Mesendoderm (in vitro differentiated cells): ENCODE measurements at regions not wholly inside any gene's neighbourhood (a gene's known extent, or its start where the extent isn't known, plus 50 kb on each side); places are given as distances from the start of the nearest gene placed in this dataset.
"Not testable (repeated sequence)": the region's sequence is repeated elsewhere in the genome, so short reads cannot be mapped to it uniquely, and the experiment has no call there.

ENCODE experiments used
- DNase-seq: peaks from one replicate; pipeline ENCODE4 v3.0.0; 2013
- H2AK5ac ChIP-seq: 2 replicates; pipeline ENCODE4 v1.6.1; 2013; ENCODE audit warnings: low read length, inconsistent platforms
- H2BK120ac ChIP-seq: 2 replicates; pipeline ENCODE4 v1.6.1; 2013; ENCODE audit warnings: low read depth, mild to moderate bottlenecking, low read length, moderate library complexity, mixed read lengths
- H2BK15ac ChIP-seq: replicated peaks from 2 replicates; pipeline ENCODE4 v1.6.1; 2013; ENCODE audit warnings: low read depth, mild to moderate bottlenecking, moderate library complexity
- H2BK5ac ChIP-seq: 2 replicates; pipeline ENCODE4 v1.6.1; 2013; ENCODE audit warnings: low read length, inconsistent platforms
- H3K18ac ChIP-seq: 2 replicates; pipeline ENCODE4 v1.6.1; 2013; ENCODE audit warnings: mild to moderate bottlenecking, low read length, mixed read lengths
- H3K23ac ChIP-seq: one replicate; pipeline ENCODE4 v1.6.1; 2013; ENCODE audit warnings: low read length
- H3K27ac ChIP-seq: 2 replicates; pipeline ENCODE4 v1.5.1; 2013; ENCODE audit warnings: low read depth, mild to moderate bottlenecking, inconsistent platforms, low read length, moderate library complexity
- H3K27me3 ChIP-seq: 2 replicates; pipeline ENCODE4 v1.6.1; 2013; ENCODE audit warnings: low read length, control low read depth, mild to moderate bottlenecking, inconsistent platforms; ENCODE audit not compliant: insufficient read depth, poor library complexity
- H3K36me3 ChIP-seq: 2 replicates; pipeline ENCODE4 v1.6.1; 2013; ENCODE audit warnings: low read length, inconsistent platforms; ENCODE audit not compliant: control insufficient read depth, insufficient read depth
- H3K4ac ChIP-seq: one replicate; pipeline ENCODE4 v1.6.1; 2013; ENCODE audit warnings: low read depth, mild to moderate bottlenecking, low read length, moderate library complexity
- H3K4me1 ChIP-seq: 2 replicates; pipeline ENCODE4 v1.6.1; 2013; ENCODE audit warnings: low read depth, low read length, inconsistent platforms; ENCODE audit not compliant: control insufficient read depth
- H3K4me2 ChIP-seq: 2 replicates; pipeline ENCODE4 v1.6.1; 2013; ENCODE audit warnings: low read length
- H3K4me3 ChIP-seq: 2 replicates; pipeline ENCODE4 v1.5.1; 2013; ENCODE audit warnings: mild to moderate bottlenecking, low read length
- H3K56ac ChIP-seq: one replicate; pipeline ENCODE4 v1.6.1; 2013; ENCODE audit warnings: low read length
- H3K79me1 ChIP-seq: 2 replicates; pipeline ENCODE4 v1.6.1; 2013; ENCODE audit warnings: low read length, inconsistent platforms
- H3K79me2 ChIP-seq: 2 replicates; pipeline ENCODE4 v1.6.1; 2013; ENCODE audit warnings: mild to moderate bottlenecking, low read length; ENCODE audit not compliant: control insufficient read depth, insufficient read depth
- H3K9ac ChIP-seq: 2 replicates; pipeline ENCODE4 v1.6.1; 2013; ENCODE audit warnings: low read length, inconsistent platforms
- H4K5ac ChIP-seq: one replicate; pipeline ENCODE4 v1.6.1; 2013; ENCODE audit warnings: low read length
- H4K8ac ChIP-seq: one replicate; pipeline ENCODE4 v1.6.1; 2013; ENCODE audit warnings: low read depth, mild to moderate bottlenecking, control low read depth, low read length, moderate library complexity
- WGBS: extraction: QIAGEN DNeasy Blood & Tissue Kit; methylation state at CpG from one replicate; pipeline ENCODE4 v1.1.7; 2013; ENCODE audit warnings: low lambda C conversion rate, missing lambda C conversion rate; ENCODE audit not compliant: insufficient coverage; ENCODE audit errors: extremely low coverage; 5-methylcytosine and 5-hydroxymethylcytosine counted together

DNA sequence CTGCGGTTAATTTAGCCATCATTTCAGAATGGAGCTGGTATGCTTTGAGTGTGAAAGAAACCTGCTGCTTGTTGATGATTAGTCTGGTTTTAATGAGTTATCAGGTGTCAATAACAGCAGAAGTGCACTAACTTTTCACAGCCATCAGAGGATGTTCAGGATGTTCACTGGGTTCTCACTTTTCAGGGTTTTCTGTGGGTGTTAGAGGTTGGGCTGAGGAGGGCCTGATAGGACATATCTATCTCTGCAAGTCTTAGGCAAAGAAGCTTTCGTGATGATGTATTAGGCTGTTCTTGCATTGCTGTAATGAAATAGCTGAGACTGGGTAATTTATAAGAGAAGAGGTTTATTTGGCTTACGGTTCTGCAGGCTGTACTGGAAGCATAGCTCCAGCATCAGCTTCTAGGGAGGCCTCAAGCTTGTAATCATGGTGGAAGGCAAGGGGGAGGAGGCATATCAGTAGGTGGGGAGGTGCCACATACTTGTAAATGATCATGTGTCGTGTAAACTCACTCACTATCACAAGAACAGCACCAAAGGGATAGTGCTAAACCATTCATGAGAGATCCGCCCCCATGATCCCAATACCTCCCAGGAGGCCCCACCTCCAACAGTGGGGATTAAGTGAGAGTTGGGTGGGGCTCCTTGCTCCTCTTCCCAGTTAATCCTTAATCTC, 376.2 kb downstream of the NPIPA7 start:
- H2BK5ac ChIP-seq, H2BK120ac ChIP-seq, H3K36me3 ChIP-seq, H3K4me3 ChIP-seq, H3K27ac ChIP-seq, H3K23ac ChIP-seq, H4K8ac ChIP-seq, H3K4me2 ChIP-seq, H3K56ac ChIP-seq, DNase-seq, H2BK15ac ChIP-seq, H4K5ac ChIP-seq, H3K4me1 ChIP-seq, H3K18ac ChIP-seq, H3K27me3 ChIP-seq, H2AK5ac ChIP-seq, H3K4ac ChIP-seq, H3K9ac ChIP-seq, H3K79me2 ChIP-seq, H3K79me1 ChIP-seq: not testable (repeated sequence)
- WGBS = no CpG with 5 or more reads among the region's 5 CpGs

DNA sequence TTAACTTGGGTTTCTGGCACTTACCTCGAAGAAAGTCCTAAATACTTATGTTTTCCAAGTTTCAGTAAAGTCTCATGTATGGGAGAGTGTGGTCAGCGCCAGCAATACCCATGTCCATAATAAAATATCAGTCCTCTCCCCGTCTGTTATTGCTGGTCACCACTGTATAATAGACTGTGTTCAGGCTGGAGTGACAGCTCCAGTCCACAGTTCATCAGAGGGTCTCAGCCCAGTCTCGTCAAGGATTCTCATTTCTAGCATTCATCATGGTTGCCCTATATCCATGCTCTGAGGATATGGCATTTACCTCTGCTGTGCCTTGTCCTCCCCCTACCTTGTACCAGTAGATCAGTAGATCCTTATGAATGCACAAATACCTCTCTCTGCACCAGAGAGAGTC, 384.5 kb downstream of the NPIPA7 start:
- Histone ChIP-seq H3K4ac (no peak overlapping the region), H3K79me1 (no peaks in the 10 kb centered on the region), H4K5ac (no peak overlapping the region), H2BK5ac (no peak overlapping the region), H2AK5ac (no peak overlapping the region), H3K4me3 (no peak overlapping the region), H3K4me1 (no peaks in the 10 kb centered on the region), H3K36me3 (no peaks in the 10 kb centered on the region), H4K8ac (no peak overlapping the region), H3K56ac (no peak overlapping the region), H3K27me3 (peaks cover 2% of the 10 kb centered on the region), H2BK15ac (no peak overlapping the region), H3K79me2 (no peaks in the 10 kb centered on the region), H3K27ac (no peak overlapping the region), H3K9ac (no peak overlapping the region), H2BK120ac (no peak overlapping the region), H3K4me2 (no peak overlapping the region), H3K18ac (no peak overlapping the region), H3K23ac (no peak overlapping the region)
- no peak for DNase-seq
- no CpG with 5 or more reads among the region's 4 CpGs for WGBS

DNA sequence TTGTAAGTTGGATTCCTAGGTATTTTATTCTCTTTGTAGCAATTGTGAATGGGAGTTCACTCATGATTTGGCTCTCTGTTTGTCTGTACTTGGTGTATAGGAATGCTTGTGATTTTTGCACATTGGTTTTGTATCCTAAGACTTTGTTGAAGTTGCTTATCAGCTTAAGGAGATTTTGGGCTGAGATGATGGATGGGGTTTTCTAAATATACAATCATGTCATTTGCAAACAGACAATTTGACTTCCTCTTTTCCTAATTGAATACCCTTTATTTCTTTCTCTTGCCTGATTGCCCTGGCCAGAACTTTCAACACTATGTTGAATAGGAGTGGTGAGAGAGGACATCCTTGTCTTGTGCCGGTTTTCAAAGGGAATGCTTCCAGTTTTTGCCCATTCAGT, 391.8 kb downstream of the NPIPA7 start:
- WGBS = no CpG with 5 or more reads among the region's 1 CpG
- not testable (repeated sequence) for H3K23ac ChIP-seq, H3K27ac ChIP-seq, H3K79me1 ChIP-seq, H3K27me3 ChIP-seq, H3K18ac ChIP-seq, H3K4ac ChIP-seq, H3K56ac ChIP-seq, H3K36me3 ChIP-seq, H3K9ac ChIP-seq, H3K4me3 ChIP-seq, H2AK5ac ChIP-seq, H2BK120ac ChIP-seq, H3K79me2 ChIP-seq, H3K4me1 ChIP-seq, DNase-seq, H2BK5ac ChIP-seq, H3K4me2 ChIP-seq, H2BK15ac ChIP-seq, H4K8ac ChIP-seq, H4K5ac ChIP-seq

DNA sequence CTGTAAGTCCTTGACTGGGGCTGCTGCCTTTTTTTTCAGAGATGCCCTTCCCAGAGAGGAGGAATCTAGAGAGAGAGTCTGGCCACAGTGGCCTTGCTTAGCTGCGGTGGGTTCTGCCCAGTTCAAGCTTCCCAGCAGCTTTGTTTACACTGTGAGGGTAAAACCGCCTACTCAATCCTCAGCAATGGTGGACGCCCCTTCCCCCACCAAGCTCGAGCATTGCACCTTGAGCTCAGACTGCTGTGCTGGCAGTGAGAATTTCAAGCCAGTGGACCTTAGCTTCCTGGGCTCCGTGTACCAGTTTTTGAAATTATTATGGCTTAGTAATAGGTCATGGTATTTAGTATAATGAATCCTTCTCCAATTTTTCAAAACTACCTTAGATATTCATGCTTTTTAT, 395.4 kb downstream of the NPIPA7 start:
- H3K23ac ChIP-seq = no peak overlapping the region
- no peak overlapping the region for H2BK5ac ChIP-seq
- no peak overlapping the region for H3K9ac ChIP-seq
- H3K4me1 ChIP-seq = no peaks in the 10 kb centered on the region
- no peak overlapping the region for H3K27ac ChIP-seq
- no peak overlapping the region for H3K4ac ChIP-seq
- H3K4me3 ChIP-seq = no peak overlapping the region
- H4K8ac ChIP-seq = no peak overlapping the region
- no peaks in the 10 kb centered on the region for H3K36me3 ChIP-seq
- H3K18ac ChIP-seq = no peak overlapping the region
- WGBS = no CpG with 5 or more reads among the region's 5 CpGs
- H3K56ac ChIP-seq = no peak overlapping the region
- H2BK15ac ChIP-seq = no peak overlapping the region
- H3K4me2 ChIP-seq = no peak overlapping the region
- no peak overlapping the region for H4K5ac ChIP-seq
- no peaks in the 10 kb centered on the region for H3K79me2 ChIP-seq
- no peaks in the 10 kb centered on the region for H3K27me3 ChIP-seq
- H3K79me1 ChIP-seq = no peaks in the 10 kb centered on the region
- H2BK120ac ChIP-seq = no peak overlapping the region
- no peak for DNase-seq
- H2AK5ac ChIP-seq = no peak overlapping the region

DNA sequence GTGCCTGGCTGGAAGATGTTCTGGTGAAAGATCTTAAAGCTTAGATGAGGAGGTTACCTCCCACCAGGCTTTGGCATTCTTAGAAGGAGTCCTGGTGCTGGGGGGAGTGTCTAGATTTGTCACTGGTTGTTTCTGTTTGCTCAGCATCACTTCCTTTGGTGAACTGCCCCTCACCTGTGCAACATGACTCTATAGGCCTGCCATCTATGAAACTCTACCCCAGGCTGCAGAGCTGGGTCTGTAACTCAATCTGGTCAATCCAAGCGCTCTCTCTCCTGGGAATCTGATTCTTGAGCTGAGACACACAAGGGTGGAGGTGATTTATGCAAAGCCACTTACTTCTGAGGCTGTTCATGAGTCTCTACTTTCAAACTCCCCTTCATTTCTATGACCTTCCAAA, 399.4 kb downstream of the NPIPA7 start:
- H3K4ac ChIP-seq = no peak overlapping the region
- no peak overlapping the region for H2BK15ac ChIP-seq
- H3K9ac ChIP-seq = no peak overlapping the region
- H3K36me3 ChIP-seq = no peaks in the 10 kb centered on the region
- H2BK120ac ChIP-seq = no peak overlapping the region
- H3K23ac ChIP-seq = no peak overlapping the region
- H3K79me1 ChIP-seq = no peaks in the 10 kb centered on the region
- no CpG with 5 or more reads among the region's 1 CpG for WGBS
- DNase-seq = no peak
- H3K4me1 ChIP-seq = peaks cover 10% of the 10 kb centered on the region
- no peak overlapping the region for H4K5ac ChIP-seq
- no peak overlapping the region for H3K4me3 ChIP-seq
- H3K27ac ChIP-seq = no peak overlapping the region
- no peak overlapping the region for H3K4me2 ChIP-seq
- no peaks in the 10 kb centered on the region for H3K79me2 ChIP-seq
- no peak overlapping the region for H2AK5ac ChIP-seq
- no peak overlapping the region for H2BK5ac ChIP-seq
- no peak overlapping the region for H3K18ac ChIP-seq
- no peak overlapping the region for H3K56ac ChIP-seq
- no peak overlapping the region for H4K8ac ChIP-seq
- H3K27me3 ChIP-seq = no peaks in the 10 kb centered on the region

DNA sequence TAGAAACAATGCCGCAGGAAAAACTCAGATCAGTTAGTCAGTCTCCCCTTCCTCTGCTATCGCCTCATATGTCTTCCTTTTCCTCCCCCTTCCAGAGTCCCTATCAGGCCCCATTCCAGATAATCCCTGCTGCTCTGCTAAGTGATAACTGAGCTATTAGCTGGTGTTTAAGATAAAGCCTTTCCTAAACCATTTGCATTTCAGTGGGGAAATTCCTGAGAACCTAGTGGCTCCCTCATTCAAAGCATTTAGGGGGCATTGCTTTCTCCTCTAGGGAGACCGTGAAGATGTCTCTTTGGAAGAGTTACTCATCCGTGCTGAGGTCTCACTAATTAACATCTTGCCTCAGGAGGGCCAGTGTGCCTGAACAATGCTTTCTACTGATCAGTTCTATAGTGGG, 401.6 kb downstream of the NPIPA7 start:
- Histone ChIP-seq H3K4ac (no peak overlapping the region), H2BK5ac (no peak overlapping the region), H3K4me3 (no peak overlapping the region), H3K9ac (no peak overlapping the region), H2AK5ac (no peak overlapping the region), H3K79me2 (no peaks in the 10 kb centered on the region), H3K23ac (no peak overlapping the region), H3K56ac (no peak overlapping the region), H3K4me2 (no peak overlapping the region), H3K27me3 (no peaks in the 10 kb centered on the region), H3K27ac (no peak overlapping the region), H4K8ac (no peak overlapping the region), H4K5ac (no peak overlapping the region), H3K36me3 (no peaks in the 10 kb centered on the region), H3K79me1 (no peaks in the 10 kb centered on the region), H2BK15ac (no peak overlapping the region), H2BK120ac (no peak overlapping the region), H3K18ac (no peak overlapping the region), H3K4me1 (peaks cover 10% of the 10 kb centered on the region)
- WGBS = no CpG with 5 or more reads among the region's 4 CpGs
- peak; percentile 97 for DNase-seq
